Astrocyte (in vitro differentiated cells and primary cell): ENCODE measurements at regions not wholly inside any gene's neighbourhood (a gene's known extent, or its start where the extent isn't known, plus 50 kb on each side); places are given as distances from the start of the nearest gene placed in this dataset.

ENCODE experiments used
- DNase-seq: peaks from one replicate; pipeline ENCODE4 v3.0.0-alpha.2; 2010; ENCODE audit warnings: low read depth
- FAIRE-seq: peaks from 2 replicates; lab custom pipeline; 2011; peaks lifted over from hg19 to GRCh38; lab: Jason Lieb, UNC
- H2AFZ ChIP-seq: 2 replicates; pipeline ENCODE4 v1.6.0; 2012; ENCODE audit warnings: low read depth, low read length, inconsistent platforms
- H3K27ac ChIP-seq: 2 replicates; pipeline ENCODE4 v1.5.1; 2011; ENCODE audit warnings: low read depth, low read length, inconsistent platforms
- H3K27me3 ChIP-seq: 2 replicates; pipeline ENCODE4 v1.6.0; 2011; ENCODE audit warnings: low read length, inconsistent platforms; ENCODE audit not compliant: insufficient read depth
- H3K36me3 ChIP-seq: 2 replicates; pipeline ENCODE4 v1.5.1; 2011; ENCODE audit warnings: low read length, inconsistent platforms; ENCODE audit not compliant: insufficient read depth
- H3K4me1 ChIP-seq: 2 replicates; pipeline ENCODE4 v1.5.1; 2011; ENCODE audit warnings: low read length, inconsistent platforms; ENCODE audit not compliant: insufficient read depth
- H3K4me2 ChIP-seq: 2 replicates; pipeline ENCODE4 v1.6.0; 2012; ENCODE audit warnings: low read length, inconsistent platforms
- H3K4me3 ChIP-seq: 2 replicates; pipeline ENCODE4 v1.5.1; 2011; ENCODE audit warnings: low read depth, mild to moderate bottlenecking, low read length, inconsistent platforms; ENCODE audit not compliant: insufficient read depth
- H3K79me2 ChIP-seq: 2 replicates; pipeline ENCODE4 v1.6.0; 2012; ENCODE audit warnings: mild to moderate bottlenecking, low read length, inconsistent platforms; ENCODE audit not compliant: insufficient read depth
- H3K9ac ChIP-seq: 2 replicates; pipeline ENCODE4 v1.6.0; 2012; ENCODE audit warnings: mild to moderate bottlenecking, low read length, inconsistent platforms
- H3K9me3 ChIP-seq: 2 replicates; pipeline ENCODE4 v1.5.1; 2012; ENCODE audit warnings: low read depth, mild to moderate bottlenecking, low read length, inconsistent platforms; ENCODE audit not compliant: insufficient read depth
- H4K20me1 ChIP-seq: 2 replicates; pipeline ENCODE4 v1.6.0; 2012; ENCODE audit warnings: low read length, inconsistent platforms; ENCODE audit not compliant: insufficient read depth
- H3K27ac Mint-ChIP-seq: one replicate; pipeline ENCODE4 v1.8.0; 2021; ENCODE audit warnings: mild to moderate bottlenecking, mixed read lengths; ENCODE audit not compliant: unreplicated experiment
- H3K27me3 Mint-ChIP-seq: one replicate; pipeline ENCODE4 v1.8.0; 2021; ENCODE audit warnings: low read depth, mixed read lengths; ENCODE audit not compliant: unreplicated experiment
- H3K36me3 Mint-ChIP-seq: one replicate; pipeline ENCODE4 v1.8.0; 2021; ENCODE audit warnings: low read depth, mixed read lengths; ENCODE audit not compliant: unreplicated experiment
- H3K4me1 Mint-ChIP-seq: one replicate; pipeline ENCODE4 v1.8.0; 2021; ENCODE audit warnings: low read depth, mixed read lengths; ENCODE audit not compliant: unreplicated experiment
- H3K4me3 Mint-ChIP-seq: one replicate; pipeline ENCODE4 v1.8.0; 2021; ENCODE audit warnings: mild to moderate bottlenecking, moderate library complexity, mixed read lengths; ENCODE audit not compliant: unreplicated experiment
- H3K9me3 Mint-ChIP-seq: one replicate; pipeline ENCODE4 v1.8.0; 2021; ENCODE audit warnings: mild to moderate bottlenecking, mixed read lengths; ENCODE audit not compliant: unreplicated experiment
- EZH2 ChIP-seq: IDR thresholded peaks from 2 replicates; pipeline ENCODE4 v1.6.1; 2012; ENCODE audit warnings: mild to moderate bottlenecking, low read length, inconsistent platforms; ENCODE audit not compliant: insufficient read depth
- TF ChIP-seq, protein P1 (sequence below): IDR thresholded peaks from 2 replicates; pipeline ENCODE4 v1.5.1; 2011; ENCODE audit warnings: low read depth, mild to moderate bottlenecking, inconsistent platforms, low read length, moderate library complexity; ENCODE audit not compliant: insufficient read depth

GRCh38 chr9:119991797-119992196, 588.2 kb downstream of the CDK5RAP2 start:
- Mint-ChIP-seq H3K36me3 (no peaks in the 10 kb centered on the region), H3K27me3 (peaks cover 29% of the 10 kb centered on the region), H3K27ac (no peak overlapping the region), H3K4me1 (no peaks in the 10 kb centered on the region), H3K9me3 (no peaks in the 10 kb centered on the region), H3K4me3 (no peak overlapping the region)
- H4K20me1 ChIP-seq: no peaks in the 10 kb centered on the region
- H3K4me1 ChIP-seq: no peaks in the 10 kb centered on the region
- H3K9ac ChIP-seq: no peak overlapping the region
- H3K4me3 ChIP-seq: no peak overlapping the region
- FAIRE-seq: no peak
- TF ChIP-seq, protein P1, sequence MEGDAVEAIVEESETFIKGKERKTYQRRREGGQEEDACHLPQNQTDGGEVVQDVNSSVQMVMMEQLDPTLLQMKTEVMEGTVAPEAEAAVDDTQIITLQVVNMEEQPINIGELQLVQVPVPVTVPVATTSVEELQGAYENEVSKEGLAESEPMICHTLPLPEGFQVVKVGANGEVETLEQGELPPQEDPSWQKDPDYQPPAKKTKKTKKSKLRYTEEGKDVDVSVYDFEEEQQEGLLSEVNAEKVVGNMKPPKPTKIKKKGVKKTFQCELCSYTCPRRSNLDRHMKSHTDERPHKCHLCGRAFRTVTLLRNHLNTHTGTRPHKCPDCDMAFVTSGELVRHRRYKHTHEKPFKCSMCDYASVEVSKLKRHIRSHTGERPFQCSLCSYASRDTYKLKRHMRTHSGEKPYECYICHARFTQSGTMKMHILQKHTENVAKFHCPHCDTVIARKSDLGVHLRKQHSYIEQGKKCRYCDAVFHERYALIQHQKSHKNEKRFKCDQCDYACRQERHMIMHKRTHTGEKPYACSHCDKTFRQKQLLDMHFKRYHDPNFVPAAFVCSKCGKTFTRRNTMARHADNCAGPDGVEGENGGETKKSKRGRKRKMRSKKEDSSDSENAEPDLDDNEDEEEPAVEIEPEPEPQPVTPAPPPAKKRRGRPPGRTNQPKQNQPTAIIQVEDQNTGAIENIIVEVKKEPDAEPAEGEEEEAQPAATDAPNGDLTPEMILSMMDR: no peak
- TF ChIP-seq EZH2: no peak
- no peaks in the 10 kb centered on the region for H3K36me3 ChIP-seq
- no peaks in the 10 kb centered on the region for H3K27me3 ChIP-seq
- no peak overlapping the region for H2AFZ ChIP-seq
- no peak overlapping the region for H3K4me2 ChIP-seq
- no peaks in the 10 kb centered on the region for H3K79me2 ChIP-seq
- H3K27ac ChIP-seq: no peak overlapping the region
- DNase-seq: no peak
- no peaks in the 10 kb centered on the region for H3K9me3 ChIP-seq

DNA sequence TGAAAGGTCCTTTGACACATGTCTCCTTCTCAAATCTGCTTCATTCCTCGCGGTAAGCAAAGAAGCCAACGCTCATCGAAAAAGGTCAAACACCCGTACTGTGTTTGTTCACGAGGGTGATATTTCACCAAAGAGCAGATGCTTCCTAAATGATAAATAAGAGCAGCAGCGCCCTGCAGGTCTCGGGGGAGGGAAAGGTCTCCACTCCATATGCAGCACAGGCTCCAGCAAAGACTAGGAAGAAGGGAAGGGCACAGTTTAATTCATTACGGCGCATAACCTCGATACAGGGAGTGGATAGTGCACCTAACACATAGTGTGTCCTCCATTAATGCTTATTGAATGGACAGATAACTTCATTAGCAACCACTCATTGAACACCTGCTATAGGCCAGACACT, 593.3 kb downstream of the CDK5RAP2 start:
- Mint-ChIP-seq H3K9me3 (no peaks in the 10 kb centered on the region), H3K4me1 (no peaks in the 10 kb centered on the region), H3K27ac (no peak overlapping the region), H3K4me3 (no peak overlapping the region), H3K36me3 (no peaks in the 10 kb centered on the region), H3K27me3 (peaks cover 25% of the 10 kb centered on the region)
- H3K27ac ChIP-seq: no peak overlapping the region
- no peaks in the 10 kb centered on the region for H3K9me3 ChIP-seq
- no peaks in the 10 kb centered on the region for H3K4me1 ChIP-seq
- no peaks in the 10 kb centered on the region for H3K36me3 ChIP-seq
- H3K27me3 ChIP-seq: no peaks in the 10 kb centered on the region
- no peak overlapping the region for H3K9ac ChIP-seq
- no peak overlapping the region for H2AFZ ChIP-seq
- no peak overlapping the region for H3K4me2 ChIP-seq
- TF ChIP-seq EZH2: no peak
- TF ChIP-seq, protein P1: no peak
- no peaks in the 10 kb centered on the region for H4K20me1 ChIP-seq
- no peak for DNase-seq
- no peak for FAIRE-seq
- no peaks in the 10 kb centered on the region for H3K79me2 ChIP-seq
- H3K4me3 ChIP-seq: no peak overlapping the region

GRCh38 chr9:119986205-119986604, 593.8 kb downstream of the CDK5RAP2 start:
- Histone ChIP-seq H3K9ac (no peak overlapping the region), H3K27ac (no peak overlapping the region), H3K4me3 (no peak overlapping the region), H2AFZ (no peak overlapping the region), H3K4me1 (no peaks in the 10 kb centered on the region), H3K27me3 (no peaks in the 10 kb centered on the region), H3K4me2 (no peak overlapping the region), H3K79me2 (no peaks in the 10 kb centered on the region), H3K36me3 (no peaks in the 10 kb centered on the region), H3K9me3 (no peaks in the 10 kb centered on the region), H4K20me1 (no peaks in the 10 kb centered on the region)
- H3K27ac Mint-ChIP-seq: no peak overlapping the region
- H3K4me1 Mint-ChIP-seq: no peaks in the 10 kb centered on the region
- TF ChIP-seq, protein P1: no peak
- TF ChIP-seq EZH2: no peak
- no peaks in the 10 kb centered on the region for H3K36me3 Mint-ChIP-seq
- DNase-seq (no peak), FAIRE-seq (no peak)
- no peak overlapping the region for H3K4me3 Mint-ChIP-seq
- peaks cover 25% of the 10 kb centered on the region for H3K27me3 Mint-ChIP-seq
- no peaks in the 10 kb centered on the region for H3K9me3 Mint-ChIP-seq
